ENCODE measurements at regions not wholly inside any gene's neighbourhood (a gene's known extent, or its start where the extent isn't known, plus 50 kb on each side); places are given as distances from the start of the nearest gene placed in this dataset.
"Not testable (repeated sequence)": the region's sequence is repeated elsewhere in the genome, so short reads cannot be mapped to it uniquely, and the experiment has no call there.

DNA sequence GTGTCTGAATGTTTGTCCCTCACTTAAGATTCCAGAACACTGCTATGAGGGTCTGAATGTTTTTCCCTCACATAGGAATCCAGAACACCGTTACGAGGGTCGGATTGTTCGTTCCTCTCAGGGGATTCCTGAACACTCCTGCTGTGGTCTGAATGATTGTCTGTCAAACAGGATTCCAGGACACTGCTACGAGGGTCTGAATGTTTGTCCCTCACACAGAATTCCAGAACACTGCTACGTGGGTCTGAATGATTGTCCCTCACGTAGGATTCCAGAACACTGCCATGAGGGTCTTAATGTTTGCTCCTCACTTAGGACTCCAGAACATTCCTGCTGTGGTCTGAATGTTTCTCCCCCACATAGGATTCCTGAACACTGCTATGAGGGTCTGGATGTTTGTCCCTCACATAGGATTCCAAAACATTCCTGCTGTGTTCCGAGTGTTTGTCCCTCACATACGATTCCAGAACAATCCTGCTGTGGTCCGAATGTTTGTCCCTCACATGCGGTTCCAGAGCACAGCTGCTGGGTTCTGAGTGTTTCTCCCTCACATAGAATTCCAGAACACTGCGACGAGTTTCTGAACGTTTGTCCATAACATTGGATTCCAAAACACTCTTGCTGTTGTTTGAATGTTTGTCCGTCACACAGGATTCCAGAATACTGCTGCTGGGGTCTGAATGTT is 199.5 kb downstream of the FOXD4L6 start:
- DNase-seq, result no peak

GRCh38 chr9:40927851-40928802 is 200.4 kb downstream of the FOXD4L6 start:
- DNase-seq, result no peak

DNA sequence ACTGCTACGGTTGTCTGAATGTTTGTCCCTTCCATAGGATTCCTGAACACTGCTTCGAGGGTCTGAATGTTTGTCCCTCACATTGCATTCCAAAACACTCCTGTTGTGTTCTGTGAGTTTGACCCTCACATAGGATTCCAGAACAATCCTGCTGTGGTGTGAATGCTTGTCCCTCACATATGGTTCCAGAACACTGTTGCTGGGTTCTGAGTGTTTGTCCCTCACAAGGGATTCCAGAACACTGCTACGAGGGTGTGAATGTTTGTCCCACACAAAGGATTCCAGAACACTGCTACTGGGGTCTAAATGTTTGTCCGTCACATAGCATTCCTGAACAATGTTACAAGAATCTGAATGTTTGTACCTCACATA is 201.2 kb downstream of the FOXD4L6 start:
- DNase-seq, result no peak

DNA sequence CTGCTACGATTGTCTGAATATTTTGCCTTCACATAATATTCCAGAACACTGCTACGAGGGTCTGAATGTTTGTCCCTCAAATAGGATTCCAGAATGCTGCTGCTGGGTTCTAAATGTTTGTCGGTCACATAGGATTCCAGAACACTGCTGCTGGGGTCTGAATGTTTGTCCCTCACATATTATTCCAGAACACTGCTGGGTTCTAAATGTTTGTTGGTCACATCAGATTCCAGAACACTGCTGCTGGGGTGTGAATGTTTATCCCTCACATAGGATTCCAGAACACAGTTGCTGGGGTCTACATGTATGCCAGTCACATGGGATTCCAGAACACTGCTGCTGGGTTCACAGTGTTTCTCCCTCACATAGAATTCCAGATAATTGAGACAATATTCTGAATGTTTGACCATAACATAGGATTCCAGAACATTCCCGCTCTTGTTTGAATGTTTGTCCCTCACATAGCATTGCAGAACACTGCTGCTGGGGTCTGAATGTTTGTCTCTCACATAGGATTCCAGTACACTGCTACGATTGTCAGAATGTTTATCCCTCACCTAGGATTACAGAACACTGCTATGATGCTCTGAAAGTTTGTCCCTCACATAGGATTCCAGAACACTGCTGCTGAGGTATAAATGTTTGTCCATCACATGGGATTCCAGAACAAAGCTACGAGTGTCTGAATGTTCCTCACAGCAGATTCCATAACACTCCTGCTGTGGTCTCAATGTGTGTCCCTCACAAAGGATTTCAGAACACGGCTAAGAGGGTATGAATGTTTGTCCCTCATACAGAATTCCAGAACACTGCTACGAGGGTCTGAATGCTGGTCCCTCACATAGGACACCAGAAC is 201.8 kb downstream of the FOXD4L6 start:
- no peak for DNase-seq

DNA sequence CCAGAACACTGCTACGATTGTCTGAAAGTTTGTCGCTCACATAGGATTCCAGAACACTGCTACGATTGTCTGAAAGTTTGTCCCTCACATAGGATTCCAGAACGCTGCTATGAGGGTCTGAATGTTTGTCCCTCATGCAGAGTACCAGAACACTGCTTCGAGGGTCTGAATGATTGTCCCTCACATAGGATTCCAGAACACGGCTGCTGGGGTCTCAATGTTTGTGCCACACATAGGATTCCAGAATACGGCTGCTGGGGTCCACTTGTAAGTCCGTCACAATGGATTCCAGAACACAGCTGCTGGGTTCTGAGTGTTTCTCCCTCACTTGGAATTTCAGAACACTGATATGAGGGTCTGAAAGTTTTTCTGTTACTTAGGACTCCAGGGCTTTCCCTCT is 203.3 kb downstream of the FOXD4L6 start:
- no peak for DNase-seq

GRCh38 chr9:40916399-40916783 is 212.1 kb downstream of the FOXD4L6 start:
- not testable (repeated sequence) for DNase-seq

DNA sequence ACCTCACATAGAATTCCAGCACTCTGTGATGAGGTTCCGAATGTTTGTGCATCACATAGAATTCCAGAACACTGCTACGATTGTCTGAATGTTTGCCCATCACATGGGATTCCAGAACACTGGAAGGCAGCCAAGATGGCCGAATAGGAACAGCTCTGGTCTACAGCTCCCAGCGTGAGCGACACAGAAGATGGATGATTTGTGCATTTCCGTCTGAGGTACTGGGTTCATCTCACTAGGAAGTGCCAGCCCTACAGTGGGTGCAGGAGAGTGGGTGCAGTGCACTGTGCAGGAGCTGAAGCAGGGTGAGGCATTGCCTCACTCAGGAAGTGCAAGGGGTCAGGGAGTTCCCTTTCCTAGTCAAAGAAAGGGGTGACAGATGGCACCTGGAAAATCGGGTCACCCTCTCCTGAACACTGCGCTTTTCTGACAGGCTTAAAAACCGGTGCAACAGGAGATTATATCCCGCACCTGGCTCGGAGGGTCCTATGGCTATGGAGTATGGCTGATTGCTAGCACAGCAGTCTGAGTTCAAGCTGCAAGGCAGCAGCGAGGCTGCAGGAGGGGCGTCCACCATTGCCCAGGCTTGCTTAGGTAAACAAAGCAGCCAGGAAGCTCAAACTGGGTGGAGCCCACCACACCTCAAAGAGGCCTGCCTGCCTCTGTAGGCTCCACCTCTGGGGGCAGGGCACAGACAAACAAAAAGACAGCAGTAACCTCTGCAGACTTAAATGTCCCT is 212.7 kb downstream of the FOXD4L6 start:
- DNase-seq, result not testable (repeated sequence)

GRCh38 chr9:40914772-40915659 is 213.5 kb downstream of the FOXD4L6 start:
- DNase-seq, result no peak

- no peak for DNase-seq
Measured at GRCh38 chr9:40913928-40914673, 214.4 kb downstream of the FOXD4L6 start.

- DNase-seq, result no peak
Measured at GRCh38 chr9:40913096-40913719, 215.3 kb downstream of the FOXD4L6 start.

GRCh38 chr9:40912679-40913078 is 215.8 kb downstream of the FOXD4L6 start:
- DNase-seq, result not testable (repeated sequence)

GRCh38 chr9:40911647-40912046 is 216.8 kb downstream of the FOXD4L6 start:
- DNase-seq, result no peak

DNA sequence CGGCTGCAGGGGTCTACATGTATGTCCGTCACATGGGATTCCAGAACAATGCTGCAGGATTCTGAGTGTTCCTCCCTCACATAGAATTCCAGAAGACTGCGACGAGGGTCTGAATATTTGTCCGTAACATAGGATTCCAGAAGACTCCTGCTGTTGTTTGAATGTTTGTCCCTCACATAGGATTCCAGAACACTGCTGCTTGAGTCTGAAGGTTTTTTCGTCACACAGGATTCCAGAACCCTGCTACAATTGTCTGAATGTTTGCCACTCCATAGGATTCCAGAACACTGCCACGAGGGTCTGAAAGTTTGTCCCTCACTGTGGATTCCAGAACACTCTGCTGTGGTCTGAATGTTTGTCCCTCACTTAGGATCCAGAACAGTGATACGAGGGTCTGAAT is 217.5 kb downstream of the FOXD4L6 start:
- DNase-seq, result not testable (repeated sequence)

GRCh38 chr9:40909821-40910220 is 218.7 kb downstream of the FOXD4L6 start:
- no peak for DNase-seq

DNA sequence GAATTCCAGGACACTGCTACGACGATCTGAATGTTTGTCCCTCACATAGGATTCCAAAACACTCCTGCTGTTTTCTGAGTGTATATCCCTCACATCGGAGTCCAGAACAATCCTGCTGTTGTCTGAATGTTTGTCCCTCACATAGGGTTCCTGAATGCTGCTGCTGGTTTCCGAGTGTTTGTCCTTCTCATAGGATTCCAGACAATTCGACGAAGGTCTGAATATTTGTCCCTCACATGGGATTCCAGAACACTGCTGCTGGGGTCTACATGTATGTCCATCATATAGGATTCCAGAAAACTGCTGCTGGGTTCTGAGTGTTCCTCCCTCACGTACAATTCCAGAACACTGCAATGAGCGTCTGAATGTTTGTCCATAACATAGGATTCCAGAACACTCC is 219.4 kb downstream of the FOXD4L6 start:
- DNase-seq, result not testable (repeated sequence)

DNA sequence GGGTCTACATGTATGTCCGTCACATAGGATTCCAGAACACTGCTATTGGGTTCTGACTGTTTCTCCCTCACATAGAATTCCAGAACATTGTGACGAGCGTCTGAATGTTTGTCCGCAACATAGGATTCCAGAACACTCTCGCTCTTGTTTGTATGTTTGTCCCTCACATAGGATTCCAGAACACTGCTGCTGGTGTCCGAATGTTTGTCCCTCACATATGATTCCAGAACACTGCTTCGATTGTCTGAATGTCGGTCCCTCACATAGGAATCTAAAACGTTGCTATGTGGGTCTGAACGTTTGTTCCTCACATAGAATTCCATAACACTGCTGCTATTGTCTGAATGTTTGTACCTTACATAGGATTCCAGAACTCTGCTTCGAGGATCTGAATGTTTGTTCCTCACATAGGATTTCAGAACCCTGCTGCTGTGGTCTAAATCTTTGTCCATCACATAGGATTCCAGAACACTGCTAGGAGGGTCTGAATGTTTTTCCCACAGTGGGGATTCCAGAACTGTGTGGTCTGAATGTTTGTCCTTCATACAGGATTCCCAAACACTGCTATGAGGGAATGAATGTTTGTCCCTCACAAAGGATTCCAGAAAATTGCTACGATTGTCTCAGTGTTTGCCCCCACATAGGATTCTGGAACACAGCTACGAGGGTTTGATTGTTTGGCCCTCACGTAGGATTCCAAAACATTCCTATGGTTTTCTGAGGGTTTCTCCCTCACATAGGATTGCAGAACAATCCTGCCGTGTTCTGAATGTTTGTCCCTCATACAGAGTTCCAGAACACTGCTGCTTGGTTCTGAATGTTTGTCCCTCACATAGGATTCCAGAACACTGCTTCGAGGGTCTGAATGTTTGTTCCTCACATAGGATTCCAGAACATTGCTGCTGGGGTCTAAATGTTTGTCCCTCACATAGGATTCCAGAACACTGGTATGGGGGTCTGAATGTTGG is 220.5 kb downstream of the FOXD4L6 start:
- no peak for DNase-seq

- DNase-seq, result not testable (repeated sequence)
Measured at GRCh38 chr9:40906879-40907278, 221.6 kb downstream of the FOXD4L6 start.

- DNase-seq, result not testable (repeated sequence)
Measured at GRCh38 chr9:40892315-40892714, 236.2 kb downstream of the FOXD4L6 start.

DNA sequence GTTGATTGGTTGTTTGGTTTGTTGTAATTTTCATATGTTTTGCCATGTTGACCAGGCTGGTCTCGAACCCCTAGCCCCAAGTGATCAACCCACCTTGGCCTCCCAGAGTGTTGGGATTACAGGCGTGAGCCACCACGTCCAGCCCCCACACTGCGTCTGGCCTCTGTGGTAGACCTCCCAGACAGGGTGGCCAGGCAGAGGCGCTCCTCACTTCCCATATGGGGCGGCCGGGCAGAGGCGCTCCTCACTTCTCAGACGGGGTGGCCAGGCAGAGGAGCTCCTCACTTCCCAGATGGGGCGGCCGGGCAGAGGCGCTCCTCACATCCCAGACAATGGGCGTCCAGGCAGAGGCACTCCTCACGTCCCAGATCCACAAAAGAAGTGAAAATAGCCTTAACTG is 242.6 kb downstream of the FOXD4L6 start:
- DNase-seq, result not testable (repeated sequence)

Measured in central memory CD4-positive, alpha-beta T cell (primary cell).